Left ventricle myocardium inferior (tissue), 1 donor: ENCODE measurements at regions not wholly inside any gene's neighbourhood (a gene's known extent, or its start where the extent isn't known, plus 50 kb on each side); places are given as distances from the start of the nearest gene placed in this dataset.

ENCODE experiments used
- DNase-seq: peaks from one replicate; pipeline ENCODE4 v3.0.0-alpha.2; 2020
- H3K27ac ChIP-seq: fragments of 200-600 bp; replicated peaks from 2 replicates; pipeline ENCODE4 v1.8.0; 2021
- H3K27me3 ChIP-seq: fragments of 200-600 bp; 2 replicates; pipeline ENCODE4 v1.8.0; 2021; ENCODE audit warnings: low read depth
- H3K36me3 ChIP-seq: fragments of 200-600 bp; 2 replicates; pipeline ENCODE4 v1.8.0; 2021
- H3K4me1 ChIP-seq: fragments of 200-600 bp; 2 replicates; pipeline ENCODE4 v1.8.0; 2021
- H3K4me3 ChIP-seq: fragments of 200-600 bp; 2 replicates; pipeline ENCODE4 v1.8.0; 2021; ENCODE audit warnings: mild to moderate bottlenecking, moderate library complexity
- H3K9me3 ChIP-seq: fragments of 200-600 bp; replicated peaks from 2 replicates; pipeline ENCODE4 v1.8.0; 2021
- intact Hi-C: fragments of 100-400 bp; cut with micrococcal nuclease; formaldehyde crosslinking; loops from one replicate; pipeline ENCODE4 v1.11.0; 2022
- TF ChIP-seq, protein P1 (sequence below): fragments of 200-600 bp; IDR thresholded peaks from 2 replicates; pipeline ENCODE4 v1.8.0; 2021; ENCODE audit warnings: antibody characterized with exemption, mild to moderate bottlenecking, borderline replicate concordance
- donor health status: DM: no; HTN: yes; CAD: no; lungs with severe emphysema.

DNA sequence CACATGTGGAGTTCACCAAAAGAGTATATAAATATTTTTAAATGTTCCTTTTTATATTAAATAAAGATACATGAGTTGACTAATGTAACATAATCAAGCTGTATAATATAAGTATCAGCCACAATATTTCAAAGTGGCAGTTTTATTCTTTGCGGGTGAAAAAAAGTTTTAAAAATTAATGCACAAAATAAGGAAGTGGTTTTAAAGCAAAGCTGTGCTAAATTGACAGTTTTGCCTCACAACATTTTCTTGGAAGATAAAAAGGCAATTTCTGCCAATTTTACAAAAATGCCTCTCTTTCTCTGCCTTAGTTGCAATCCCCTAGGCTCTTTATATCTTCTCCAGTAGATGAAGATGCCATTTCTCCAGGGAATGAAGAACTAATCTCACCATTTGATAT lies 719.1 kb downstream of the C12orf50 start:
- DNase-seq = no peak
- no peak overlapping the region for H3K27ac ChIP-seq
- peaks cover 7% of the 10 kb centered on the region for H3K4me1 ChIP-seq
- intact Hi-C loops = no loop called here
- H3K4me3 ChIP-seq = no peak overlapping the region
- H3K36me3 ChIP-seq = no peaks in the 10 kb centered on the region
- H3K27me3 ChIP-seq = no peaks in the 10 kb centered on the region
- H3K9me3 ChIP-seq = no peaks in the 10 kb centered on the region
- TF ChIP-seq, protein P1, sequence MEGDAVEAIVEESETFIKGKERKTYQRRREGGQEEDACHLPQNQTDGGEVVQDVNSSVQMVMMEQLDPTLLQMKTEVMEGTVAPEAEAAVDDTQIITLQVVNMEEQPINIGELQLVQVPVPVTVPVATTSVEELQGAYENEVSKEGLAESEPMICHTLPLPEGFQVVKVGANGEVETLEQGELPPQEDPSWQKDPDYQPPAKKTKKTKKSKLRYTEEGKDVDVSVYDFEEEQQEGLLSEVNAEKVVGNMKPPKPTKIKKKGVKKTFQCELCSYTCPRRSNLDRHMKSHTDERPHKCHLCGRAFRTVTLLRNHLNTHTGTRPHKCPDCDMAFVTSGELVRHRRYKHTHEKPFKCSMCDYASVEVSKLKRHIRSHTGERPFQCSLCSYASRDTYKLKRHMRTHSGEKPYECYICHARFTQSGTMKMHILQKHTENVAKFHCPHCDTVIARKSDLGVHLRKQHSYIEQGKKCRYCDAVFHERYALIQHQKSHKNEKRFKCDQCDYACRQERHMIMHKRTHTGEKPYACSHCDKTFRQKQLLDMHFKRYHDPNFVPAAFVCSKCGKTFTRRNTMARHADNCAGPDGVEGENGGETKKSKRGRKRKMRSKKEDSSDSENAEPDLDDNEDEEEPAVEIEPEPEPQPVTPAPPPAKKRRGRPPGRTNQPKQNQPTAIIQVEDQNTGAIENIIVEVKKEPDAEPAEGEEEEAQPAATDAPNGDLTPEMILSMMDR = no peak

DNA sequence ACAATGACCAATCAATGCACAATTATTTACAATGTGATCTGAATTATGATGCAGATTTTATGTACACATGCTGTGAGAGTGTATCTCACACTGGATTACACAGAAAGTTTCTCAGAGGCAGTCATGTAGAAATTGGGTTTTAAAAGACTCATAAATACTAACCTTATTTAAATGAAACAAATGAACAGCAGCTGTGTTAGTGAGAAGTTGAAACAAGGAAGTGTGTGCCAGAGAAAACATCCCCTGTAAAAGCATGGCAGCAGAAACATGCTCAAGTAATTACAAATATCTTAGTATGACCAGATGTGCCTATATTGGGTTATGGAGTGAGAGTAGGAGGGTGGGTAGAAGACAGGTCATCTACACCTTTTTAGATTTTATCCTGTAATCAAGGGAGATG lies 723.7 kb downstream of the C12orf50 start:
- Histone ChIP-seq H3K4me3 (no peak overlapping the region), H3K36me3 (no peaks in the 10 kb centered on the region), H3K27me3 (no peaks in the 10 kb centered on the region), H3K9me3 (no peaks in the 10 kb centered on the region), H3K4me1 (no peaks in the 10 kb centered on the region), H3K27ac (no peak overlapping the region)
- no peak for DNase-seq
- TF ChIP-seq, protein P1 = no peak
- intact Hi-C loops = no loop called here

DNA sequence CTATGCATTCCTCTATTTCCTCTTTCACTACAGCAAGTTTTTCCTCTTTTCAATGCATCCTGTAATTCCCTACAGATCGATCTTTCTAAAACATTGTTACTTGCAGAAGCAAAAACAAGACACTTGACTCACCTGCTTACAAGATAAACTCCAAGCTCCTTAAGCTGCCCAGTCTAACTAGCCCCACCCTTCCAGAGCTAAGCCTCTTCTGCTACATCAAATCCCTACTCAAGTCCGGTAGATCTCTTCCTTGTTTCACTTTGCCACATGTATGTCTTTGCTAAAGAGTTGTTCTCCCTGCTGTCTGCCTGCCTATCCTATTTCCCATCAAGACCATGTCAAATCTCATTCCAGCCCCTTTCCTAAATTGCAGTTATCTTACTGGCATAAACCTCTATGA lies 724.8 kb downstream of the C12orf50 start:
- no peaks in the 10 kb centered on the region for H3K4me1 ChIP-seq
- H3K27ac ChIP-seq = no peak overlapping the region
- H3K36me3 ChIP-seq = no peaks in the 10 kb centered on the region
- H3K4me3 ChIP-seq = no peak overlapping the region
- DNase-seq = no peak
- H3K27me3 ChIP-seq = no peaks in the 10 kb centered on the region
- intact Hi-C loops = no loop called here
- TF ChIP-seq, protein P1 = no peak
- no peaks in the 10 kb centered on the region for H3K9me3 ChIP-seq

DNA sequence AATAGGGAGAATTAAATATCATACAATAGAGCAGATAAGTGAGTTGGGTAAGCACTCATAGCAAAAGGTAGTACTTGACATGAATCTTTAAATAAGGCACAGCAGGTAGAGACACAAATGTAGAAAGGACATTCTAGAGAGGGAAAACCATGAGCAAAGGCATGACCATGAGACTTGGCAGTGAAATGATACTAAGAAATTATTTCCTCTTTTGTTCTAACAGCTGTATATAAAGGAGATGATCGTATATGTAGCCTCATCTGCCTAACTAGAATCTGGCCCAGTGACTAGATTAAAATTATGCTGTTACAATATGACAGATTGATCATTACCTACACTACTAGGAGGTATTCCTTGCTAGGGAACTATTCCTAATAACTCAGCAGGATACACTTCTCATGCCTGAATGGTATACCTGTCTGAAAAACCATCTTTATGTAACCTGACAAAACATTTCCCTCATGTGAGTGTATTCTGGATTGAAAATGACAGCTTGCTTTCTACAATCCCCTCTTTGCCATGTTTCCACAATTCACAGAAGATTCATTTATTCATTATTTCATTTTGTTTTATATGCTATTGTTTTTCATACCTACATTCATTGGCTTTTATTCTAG lies 725.7 kb downstream of the C12orf50 start:
- TF ChIP-seq, protein P1 = no peak
- no peak overlapping the region for H3K4me3 ChIP-seq
- no peaks in the 10 kb centered on the region for H3K9me3 ChIP-seq
- no peaks in the 10 kb centered on the region for H3K4me1 ChIP-seq
- no peak for DNase-seq
- no peak overlapping the region for H3K27ac ChIP-seq
- H3K36me3 ChIP-seq = no peaks in the 10 kb centered on the region
- H3K27me3 ChIP-seq = no peaks in the 10 kb centered on the region
- intact Hi-C loops = no loop called here

DNA sequence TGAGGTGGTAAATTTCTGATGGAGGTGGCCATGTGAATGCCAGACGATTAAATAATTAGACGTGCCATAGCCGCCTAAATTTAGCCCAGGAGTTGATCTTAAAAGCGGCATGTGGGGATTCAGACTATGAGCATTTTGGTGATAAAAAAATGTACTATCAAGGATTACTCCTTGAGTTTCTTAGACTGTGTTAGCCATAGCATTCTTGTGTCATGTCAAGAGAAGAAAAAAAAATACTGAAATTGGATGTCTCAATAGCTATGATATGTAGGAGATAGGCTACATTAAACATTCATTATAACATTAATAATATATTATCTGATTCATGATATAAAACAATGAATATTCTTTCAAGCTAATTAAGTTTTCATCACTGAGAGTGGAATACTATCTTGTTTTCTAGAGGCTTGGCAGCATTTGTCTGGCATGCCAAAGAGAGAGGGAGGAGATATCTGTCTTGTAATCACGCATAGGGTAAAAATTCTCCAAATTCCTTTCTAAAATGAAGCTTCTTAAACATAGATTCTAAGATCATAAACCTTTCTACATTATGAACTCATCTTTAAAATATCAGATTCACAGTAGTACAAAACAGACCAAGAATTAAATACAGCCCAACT lies 727.0 kb downstream of the C12orf50 start:
- Histone ChIP-seq H3K4me3 (no peak overlapping the region), H3K36me3 (no peaks in the 10 kb centered on the region), H3K27ac (no peak overlapping the region), H3K9me3 (no peaks in the 10 kb centered on the region), H3K4me1 (no peaks in the 10 kb centered on the region), H3K27me3 (no peaks in the 10 kb centered on the region)
- TF ChIP-seq, protein P1 = no peak
- intact Hi-C loops = no loop called here
- no peak for DNase-seq
